H1 (cell line): ENCODE measurements at regions not wholly inside any gene's neighbourhood (a gene's known extent, or its start where the extent isn't known, plus 50 kb on each side); places are given as distances from the start of the nearest gene placed in this dataset.

Source experiments
- CTCF ChIA-PET: fragments of 300-600 bp; sonication (Branson Sonifier 250); formaldehyde crosslinking; loops from one replicate; lab custom pipeline; 2021; ENCODE audit not compliant: partially characterized antibody; lab: Charles Lee
- POLR2A ChIA-PET: fragments of 300-600 bp; sonication (Branson Sonifier 250); formaldehyde crosslinking; loops from one replicate; lab custom pipeline; 2021; ENCODE audit warnings: inconsistent platforms; ENCODE audit not compliant: partially characterized antibody; lab: Charles Lee
- DNase-seq, 2 experiments: peaks; one replicate each; pipeline versions ENCODE4 v3.0.0 to v3.0.0-alpha.2; 2010 to 2022; ENCODE audit warnings: low spot score in 2 of 2, low read depth in 1 of 2, mixed read lengths in 1 of 2
- FAIRE-seq: peaks from 2 replicates; lab custom pipeline; 2011; peaks lifted over from hg19 to GRCh38; lab: Jason Lieb, UNC
- H2AFZ ChIP-seq: 2 replicates; pipeline ENCODE4 v1.8.1; 2012; ENCODE audit warnings: low read length, inconsistent platforms
- H2AK5ac ChIP-seq: 2 replicates; pipeline ENCODE4 v1.6.1; 2013; ENCODE audit warnings: low read depth, low read length
- H2BK120ac ChIP-seq: replicated peaks from 2 replicates; pipeline ENCODE3; 2013; ENCODE audit warnings: low read depth, low read length, inconsistent platforms
- H2BK12ac ChIP-seq: 2 replicates; pipeline ENCODE4 v1.6.1; 2013; ENCODE audit warnings: low read depth, low read length
- H2BK15ac ChIP-seq: 2 replicates; pipeline ENCODE4 v1.6.1; 2013; ENCODE audit warnings: low read length
- H2BK20ac ChIP-seq: 2 replicates; pipeline ENCODE4 v1.6.1; 2013; ENCODE audit warnings: low read length
- H2BK5ac ChIP-seq: 2 replicates; pipeline ENCODE4 v1.6.1; 2013; ENCODE audit warnings: low read depth, low read length
- H3K14ac ChIP-seq: 2 replicates; pipeline ENCODE4 v1.6.1; 2013; ENCODE audit warnings: inconsistent platforms; ENCODE audit not compliant: insufficient read length
- H3K18ac ChIP-seq: 2 replicates; pipeline ENCODE4 v1.6.1; 2013; ENCODE audit warnings: low read length; ENCODE audit errors: extremely low read depth
- H3K23ac ChIP-seq: 2 replicates; pipeline ENCODE4 v1.6.1; 2013; ENCODE audit warnings: inconsistent platforms; ENCODE audit not compliant: insufficient read length
- H3K23me2 ChIP-seq: 2 replicates; pipeline ENCODE4 v1.6.1; 2013; ENCODE audit warnings: low read depth, low read length
- H3K27ac ChIP-seq: 2 replicates; pipeline ENCODE4 v1.6.1; 2011; ENCODE audit warnings: low read depth, low read length, inconsistent platforms
- H3K27me3 ChIP-seq, 4 experiments: replicated peaks in 1 of 4; 1 replicate in 1 of 4; 2 replicates in 3 of 4; pipeline versions ENCODE4 v1.6.1 to v1.8.1; 2011 to 2013; ENCODE audit warnings: low read length in 3 of 4, mild to moderate bottlenecking in 3 of 4, inconsistent platforms in 2 of 4, mixed read lengths in 2 of 4, moderate library complexity in 1 of 4; ENCODE audit not compliant: control insufficient read depth in 3 of 4, insufficient read depth in 3 of 4; ENCODE audit errors: extremely low read depth in 1 of 4
- H3K36me3 ChIP-seq, 4 experiments: 2 replicates each; pipeline versions ENCODE4 v1.6.1 to v1.8.1; 2011 to 2013; ENCODE audit warnings: mild to moderate bottlenecking in 4 of 4, low read length in 3 of 4, moderate library complexity in 2 of 4, control low read depth in 1 of 4, inconsistent platforms in 1 of 4; ENCODE audit not compliant: insufficient read depth in 4 of 4, control insufficient read depth in 2 of 4
- H3K4ac ChIP-seq: replicated peaks from 2 replicates; pipeline ENCODE3; 2013; ENCODE audit warnings: low read length, low read depth, mixed read lengths, inconsistent platforms; ENCODE audit not compliant: insufficient read length
- H3K4me1 ChIP-seq, 4 experiments: replicated peaks in 1 of 4; 1 replicate in 1 of 4; 2 replicates in 3 of 4; pipeline versions ENCODE4 v1.6.1 to v1.8.1; 2011 to 2013; ENCODE audit warnings: low read length in 3 of 4, inconsistent platforms in 2 of 4, mixed read lengths in 1 of 4; ENCODE audit not compliant: insufficient read depth in 4 of 4, control insufficient read depth in 3 of 4
- H3K4me2 ChIP-seq, 2 experiments: 2 replicates each; pipeline versions ENCODE4 v1.6.1 to v1.8.1; 2011 to 2013; ENCODE audit warnings: low read depth in 2 of 2, low read length in 2 of 2, control low read depth in 1 of 2, inconsistent platforms in 1 of 2, mild to moderate bottlenecking in 1 of 2; ENCODE audit not compliant: insufficient read depth in 1 of 2
- H3K4me3 ChIP-seq, 4 experiments: fragments of 200-600, 300-600 bp in 1 of 4; sonication (generic), shearing (Covaris generic), sonication (Bioruptor Twin) in 1 of 4; 2 replicates each; pipeline versions ENCODE4 v1.5.1 to v1.8.1; 2011 to 2016; ENCODE audit warnings: low read length in 4 of 4, low read depth in 3 of 4, control low read depth in 2 of 4, inconsistent platforms in 2 of 4, mild to moderate bottlenecking in 2 of 4, mixed read lengths in 1 of 4, moderate library complexity in 1 of 4; ENCODE audit not compliant: insufficient read depth in 2 of 4; ENCODE audit errors: extremely low read depth in 1 of 4
- H3K56ac ChIP-seq: replicated peaks from 2 replicates; pipeline ENCODE3; 2013; ENCODE audit warnings: low read depth, mild to moderate bottlenecking, mixed read lengths, low read length, inconsistent platforms; ENCODE audit not compliant: insufficient read length
- H3K79me1 ChIP-seq: 2 replicates; pipeline ENCODE4 v1.6.1; 2013; ENCODE audit warnings: low read depth, low read length, control low read depth
- H3K79me2 ChIP-seq, 2 experiments: 2 replicates each; pipeline versions ENCODE4 v1.6.1 to v1.8.1; 2012 to 2013; ENCODE audit warnings: low read length in 2 of 2, mild to moderate bottlenecking in 2 of 2, inconsistent platforms in 1 of 2; ENCODE audit not compliant: insufficient read depth in 2 of 2, control insufficient read depth in 1 of 2
- H3K9ac ChIP-seq, 4 experiments: replicated peaks in 1 of 4; 1 replicate in 1 of 4; 2 replicates in 3 of 4; pipeline versions ENCODE4 v1.6.1 to v1.8.1; 2011 to 2013; ENCODE audit warnings: low read depth in 3 of 4, low read length in 3 of 4, control low read depth in 2 of 4, mild to moderate bottlenecking in 2 of 4, moderate library complexity in 2 of 4, inconsistent platforms in 1 of 4; ENCODE audit errors: extremely low read depth in 1 of 4
- H3K9me3 ChIP-seq, 2 experiments: 2 replicates each; pipeline versions ENCODE4 v1.6.1 to v1.8.1; 2012 to 2013; ENCODE audit warnings: mild to moderate bottlenecking in 2 of 2, moderate library complexity in 2 of 2, control low read depth in 1 of 2, inconsistent platforms in 1 of 2, low read depth in 1 of 2, low read length in 1 of 2, mixed read lengths in 1 of 2; ENCODE audit not compliant: insufficient read depth in 2 of 2
- H4K20me1 ChIP-seq, 2 experiments: replicated peaks in 1 of 2; 2 replicates each; pipeline versions ENCODE3 to v1.8.1; 2011 to 2013; ENCODE audit warnings: inconsistent platforms in 2 of 2, low read length in 2 of 2, mild to moderate bottlenecking in 1 of 2; ENCODE audit not compliant: insufficient read depth in 2 of 2, control insufficient read depth in 1 of 2
- H4K5ac ChIP-seq: 2 replicates; pipeline ENCODE4 v1.6.1; 2013; ENCODE audit warnings: low read length, low read depth, mixed read lengths, inconsistent platforms; ENCODE audit not compliant: insufficient read length
- H4K8ac ChIP-seq: 2 replicates; pipeline ENCODE4 v1.8.0; 2013; ENCODE audit warnings: mild to moderate bottlenecking, moderate library complexity, low read length, inconsistent platforms; ENCODE audit not compliant: insufficient read depth; ENCODE audit errors: extremely low read depth
- H4K91ac ChIP-seq: replicated peaks from 2 replicates; pipeline ENCODE3; 2013; ENCODE audit warnings: low read length, mixed read lengths, inconsistent platforms; ENCODE audit not compliant: insufficient read length
- ASH2L ChIP-seq: fragments of 200-600, 300-600 bp; sonication (generic); IDR thresholded peaks from one replicate; pipeline ENCODE4 v1.7.1; 2017; ENCODE audit warnings: low read length
- ATF2 ChIP-seq: IDR thresholded peaks from 2 replicates; pipeline ENCODE4 v1.6.1; 2012; ENCODE audit warnings: low read length, inconsistent platforms
- BCL11A ChIP-seq, 2 experiments: IDR thresholded peaks; one replicate each; pipeline ENCODE4 v1.6.1; 2011; ENCODE audit warnings: low read depth in 2 of 2, low read length in 2 of 2, mild to moderate bottlenecking in 2 of 2
- BRCA1 ChIP-seq: IDR thresholded peaks from 2 replicates; pipeline ENCODE4 v1.6.1; 2012; ENCODE audit warnings: low read depth, low read length, improper control_type of control experiment
- GTF2F1 ChIP-seq: IDR thresholded peaks from 2 replicates; pipeline ENCODE4 v1.6.1; 2012; ENCODE audit warnings: low read depth, low read length, improper control_type of control experiment, borderline replicate concordance
- JUN ChIP-seq: IDR thresholded peaks from 2 replicates; pipeline ENCODE4 v1.6.1; 2011; ENCODE audit warnings: low read depth, mild to moderate bottlenecking, improper control_type of control experiment, low read length
- KDM1A ChIP-seq: fragments of 200-600, 300-600 bp; sonication (generic); IDR thresholded peaks from 2 replicates; pipeline ENCODE4 v1.7.1; 2016; ENCODE audit warnings: mild to moderate bottlenecking, low read length, borderline replicate concordance
- RXRA ChIP-seq: IDR thresholded peaks from 2 replicates; pipeline ENCODE4 v1.6.1; 2011; ENCODE audit warnings: low read depth, mild to moderate bottlenecking, low read length, moderate library complexity; ENCODE audit not compliant: insufficient read depth
- SIX5 ChIP-seq: IDR thresholded peaks from 2 replicates; pipeline ENCODE4 v1.6.1; 2011; ENCODE audit warnings: mild to moderate bottlenecking, low read depth, low read length
- ZNF274 ChIP-seq: IDR thresholded peaks from 2 replicates; pipeline ENCODE4 v1.7.0; 2012; ENCODE audit warnings: low read length, borderline replicate concordance; ENCODE audit errors: extremely low read depth
- WGBS, 2 experiments: shearing (Covaris generic) in 1 of 2; methylation state at CpG; one replicate each; pipeline versions ENCODE4 v1.1.6 to v1.1.7; 2013 to 2015; ENCODE audit warnings: low lambda C conversion rate in 2 of 2, mixed read lengths in 2 of 2, inconsistent platforms in 1 of 2, low coverage in 1 of 2, missing lambda C conversion rate in 1 of 2; ENCODE audit not compliant: insufficient replicate concordance in 2 of 2, insufficient coverage in 1 of 2, insufficient read length in 1 of 2; ENCODE audit errors: extremely low coverage in 1 of 2, missing lambda C conversion rate in 1 of 2; 5-methylcytosine and 5-hydroxymethylcytosine counted together
- TF ChIP-seq, protein P1 (sequence below): IDR thresholded peaks from 2 replicates; pipeline ENCODE4 v1.6.1; 2012; ENCODE audit warnings: inconsistent platforms

DNA sequence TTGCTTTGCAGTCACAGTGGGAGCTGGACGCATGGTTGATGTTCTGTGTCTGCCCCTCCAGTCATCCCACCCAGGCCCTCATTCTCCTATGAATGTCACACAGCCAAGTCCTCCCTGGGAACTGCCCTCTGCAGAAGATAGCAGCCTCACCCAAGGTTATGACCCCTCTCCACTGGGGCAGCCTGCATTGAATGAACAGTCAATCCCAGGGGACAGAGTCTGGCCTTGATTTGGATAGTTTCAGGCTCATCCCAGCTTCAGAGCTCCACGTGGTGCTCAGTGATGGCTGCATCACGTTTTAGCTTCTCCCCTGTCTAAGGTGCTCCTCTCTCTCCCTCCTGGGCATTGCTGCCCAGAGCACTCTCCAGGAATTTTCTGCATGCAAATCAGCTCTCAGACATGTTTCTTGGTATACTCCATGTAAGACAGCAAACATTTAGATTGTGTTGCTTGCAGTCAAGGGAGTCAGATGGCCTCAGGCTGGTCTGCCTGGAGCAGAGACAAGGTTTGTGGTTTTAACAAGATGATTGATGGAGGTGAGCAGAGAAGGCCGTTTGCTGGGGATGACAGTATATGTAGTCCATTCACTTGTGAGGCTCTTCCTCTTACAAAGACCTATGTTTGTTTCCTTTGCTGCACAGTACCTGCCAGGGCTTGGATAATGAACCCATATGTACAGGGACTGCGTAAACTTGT, 56.1 kb upstream of the MSX1 start:
- no peak overlapping the region for H2AK5ac ChIP-seq
- no peak overlapping the region for H3K4me2 ChIP-seq
- no peak overlapping the region for H2BK20ac ChIP-seq
- H3K56ac ChIP-seq = no peak overlapping the region
- H2BK5ac ChIP-seq = no peak overlapping the region
- no peak overlapping the region for H2AFZ ChIP-seq
- H3K36me3 ChIP-seq = no peaks in the 10 kb centered on the region
- H4K91ac ChIP-seq = no peak overlapping the region
- ChIA-PET CTCF (no interaction called here), POLR2A (no interaction called here)
- H3K4ac ChIP-seq = no peak overlapping the region
- no peak overlapping the region for H4K5ac ChIP-seq
- H3K23me2 ChIP-seq = no peaks in the 10 kb centered on the region
- 84% methylated on average over 5 of the region's 5 CpGs; no CpG with 5 or more reads in 1 of the 2 experiments for WGBS, 2 experiments
- no peak overlapping the region for H3K9ac ChIP-seq
- H2BK15ac ChIP-seq = no peak overlapping the region
- H3K79me1 ChIP-seq = no peaks in the 10 kb centered on the region
- H3K4me1 ChIP-seq = no peaks in the 10 kb centered on the region
- peaks cover 0 to 4% (median under 1%) of the 10 kb centered on the region in 4 experiments; a peak in 2 of 7 replicates for H3K27me3 ChIP-seq
- no peaks in the 10 kb centered on the region for H3K79me2 ChIP-seq
- no peak overlapping the region for H2BK12ac ChIP-seq
- DNase-seq (no peak), FAIRE-seq (no peak)
- no peak overlapping the region for H3K4me3 ChIP-seq
- H3K27ac ChIP-seq = no peak overlapping the region
- H3K23ac ChIP-seq = no peak overlapping the region
- no peaks in the 10 kb centered on the region for H3K9me3 ChIP-seq
- no peak overlapping the region for H4K8ac ChIP-seq
- no peak overlapping the region for H2BK120ac ChIP-seq
- peaks cover 0 to 3% of the 10 kb centered on the region in 2 experiments for H4K20me1 ChIP-seq
- H3K14ac ChIP-seq = no peak overlapping the region
- H3K18ac ChIP-seq = no peak overlapping the region
- TF ChIP-seq BCL11A (IDR thresholded peaks at IDR 0.05; ENCODE audit: low read depth in 2 of 2, low read length in 2 of 2) = no peak
- no peak for TF ChIP-seq KDM1A
- TF ChIP-seq ATF2 = no peak
- no peak for TF ChIP-seq SIX5
- no peak for TF ChIP-seq JUN
- TF ChIP-seq, protein P1, sequence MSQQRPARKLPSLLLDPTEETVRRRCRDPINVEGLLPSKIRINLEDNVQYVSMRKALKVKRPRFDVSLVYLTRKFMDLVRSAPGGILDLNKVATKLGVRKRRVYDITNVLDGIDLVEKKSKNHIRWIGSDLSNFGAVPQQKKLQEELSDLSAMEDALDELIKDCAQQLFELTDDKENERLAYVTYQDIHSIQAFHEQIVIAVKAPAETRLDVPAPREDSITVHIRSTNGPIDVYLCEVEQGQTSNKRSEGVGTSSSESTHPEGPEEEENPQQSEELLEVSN = no peak
- TF ChIP-seq GTF2F1 = no peak
- TF ChIP-seq ZNF274 = no peak
- TF ChIP-seq ASH2L = no peak
- TF ChIP-seq BRCA1 = no peak
- no peak for TF ChIP-seq RXRA
